ENCODE measurements at regions not wholly inside any gene's neighbourhood (a gene's known extent, or its start where the extent isn't known, plus 50 kb on each side); places are given as distances from the start of the nearest gene placed in this dataset.
"Not testable (repeated sequence)": the region's sequence is repeated elsewhere in the genome, so short reads cannot be mapped to it uniquely, and the experiment has no call there.

DNA sequence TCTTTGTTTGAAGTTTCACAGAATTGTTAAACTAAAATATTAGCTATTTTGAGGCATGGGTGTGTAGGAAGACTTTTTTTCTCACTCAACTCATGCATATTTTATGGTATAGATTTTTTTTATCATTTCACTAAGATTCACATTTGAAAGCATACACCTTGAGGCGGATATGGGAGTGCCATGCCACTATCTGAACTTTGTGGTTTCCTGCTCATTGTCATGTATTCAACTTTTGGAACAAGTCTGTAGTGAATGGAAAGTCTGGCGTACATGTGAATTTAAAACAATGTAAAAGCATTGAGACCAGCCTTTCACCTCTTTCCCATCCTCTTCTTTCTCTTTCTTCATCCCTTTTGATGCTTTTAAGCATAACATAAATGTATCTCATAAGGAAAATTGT lies 147.9 kb downstream of the TPBG start:
- H3K27me3 Mint-ChIP-seq (ENCODE audit: low read depth in 3 of 3) = peaks cover 0 to 2% (median 0%) of the 10 kb centered on the region in 3 donors
- no peaks in the 10 kb centered on the region for H3K4me1 Mint-ChIP-seq
- no peaks in the 10 kb centered on the region for H3K4me1 ChIP-seq (ENCODE audit: control insufficient read depth in 1 of 2, insufficient read depth in 2 of 2, low read length in 2 of 2)
- TF ChIP-seq, protein P1, sequence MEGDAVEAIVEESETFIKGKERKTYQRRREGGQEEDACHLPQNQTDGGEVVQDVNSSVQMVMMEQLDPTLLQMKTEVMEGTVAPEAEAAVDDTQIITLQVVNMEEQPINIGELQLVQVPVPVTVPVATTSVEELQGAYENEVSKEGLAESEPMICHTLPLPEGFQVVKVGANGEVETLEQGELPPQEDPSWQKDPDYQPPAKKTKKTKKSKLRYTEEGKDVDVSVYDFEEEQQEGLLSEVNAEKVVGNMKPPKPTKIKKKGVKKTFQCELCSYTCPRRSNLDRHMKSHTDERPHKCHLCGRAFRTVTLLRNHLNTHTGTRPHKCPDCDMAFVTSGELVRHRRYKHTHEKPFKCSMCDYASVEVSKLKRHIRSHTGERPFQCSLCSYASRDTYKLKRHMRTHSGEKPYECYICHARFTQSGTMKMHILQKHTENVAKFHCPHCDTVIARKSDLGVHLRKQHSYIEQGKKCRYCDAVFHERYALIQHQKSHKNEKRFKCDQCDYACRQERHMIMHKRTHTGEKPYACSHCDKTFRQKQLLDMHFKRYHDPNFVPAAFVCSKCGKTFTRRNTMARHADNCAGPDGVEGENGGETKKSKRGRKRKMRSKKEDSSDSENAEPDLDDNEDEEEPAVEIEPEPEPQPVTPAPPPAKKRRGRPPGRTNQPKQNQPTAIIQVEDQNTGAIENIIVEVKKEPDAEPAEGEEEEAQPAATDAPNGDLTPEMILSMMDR (IDR thresholded peaks at IDR 0.05) = no peak
- no peak overlapping the region for H2AFZ ChIP-seq (ENCODE audit: insufficient read depth, low read depth, low read length, poor library complexity, severe bottlenecking)
- no peak overlapping the region for H3K9ac ChIP-seq (ENCODE audit: insufficient read depth, low read length, poor library complexity, severe bottlenecking)
- H3K27ac Mint-ChIP-seq = no peak overlapping the region
- peaks cover 0 to 10% of the 10 kb centered on the region in 2 donors for H3K9me3 ChIP-seq (replicated peaks in 1 of 2; ENCODE audit: control insufficient read depth in 1 of 2, insufficient read depth in 1 of 2, low read length in 2 of 2)
- H3K36me3 Mint-ChIP-seq = no peaks in the 10 kb centered on the region
- no peaks in the 10 kb centered on the region for H3K36me3 ChIP-seq (replicated peaks in 1 of 2; ENCODE audit: control insufficient read depth in 1 of 2, insufficient read depth in 2 of 2, low read length in 2 of 2)
- no peak overlapping the region for H3K27ac ChIP-seq (ENCODE audit: low read depth in 1 of 2, low read length in 2 of 2)
- peaks cover 8 to 14% (median 9%) of the 10 kb centered on the region in 7 donors for H3K9me3 Mint-ChIP-seq
- H4K20me1 ChIP-seq (ENCODE audit: insufficient read depth, low read length) = no peaks in the 10 kb centered on the region
- no peak overlapping the region for H3K4me3 Mint-ChIP-seq
- H3K79me2 ChIP-seq (ENCODE audit: insufficient read depth, low read length) = no peaks in the 10 kb centered on the region
- intact Hi-C loops (cut with micrococcal nuclease) = no loop called here
- no peak for DNase-seq
- no peak overlapping the region for H3K4me3 ChIP-seq (replicated peaks in 1 of 3; ENCODE audit: low read depth in 2 of 3, low read length in 3 of 3)
- H3K4me2 ChIP-seq (replicated peaks; ENCODE audit: extremely low read depth, low read length, poor library complexity, severe bottlenecking) = no peak overlapping the region
- no peaks in the 10 kb centered on the region for H3K27me3 ChIP-seq (ENCODE audit: control insufficient read depth in 2 of 2, insufficient read depth in 2 of 2, low read length in 2 of 2)
- WGBS (ENCODE audit: insufficient coverage) = no CpG with 5 or more reads among the region's 2 CpGs

DNA sequence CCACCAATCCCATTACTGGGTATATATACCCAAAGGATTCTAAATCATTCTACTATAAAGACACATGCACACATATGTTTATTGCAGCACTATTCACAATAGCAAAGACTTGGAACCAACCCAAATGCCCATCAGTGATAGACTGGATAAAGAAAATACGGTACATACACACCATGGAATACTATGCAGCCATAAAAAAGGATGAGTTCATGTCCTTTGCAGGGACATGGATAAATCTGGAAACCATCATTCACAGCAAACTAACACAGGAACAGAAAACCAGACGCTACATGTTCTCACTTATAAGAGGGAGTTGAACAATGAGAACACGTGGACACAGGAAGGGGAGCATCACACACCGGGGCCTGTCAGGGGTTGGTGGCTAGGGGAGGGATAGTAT lies 154.3 kb downstream of the TPBG start:
- H2AFZ ChIP-seq (ENCODE audit: insufficient read depth, low read depth, low read length, poor library complexity, severe bottlenecking); H3K4me3 ChIP-seq (replicated peaks in 1 of 3; ENCODE audit: low read depth in 2 of 3, low read length in 3 of 3); H3K27me3 ChIP-seq (ENCODE audit: control insufficient read depth in 2 of 2, insufficient read depth in 2 of 2, low read length in 2 of 2); H3K27ac ChIP-seq (ENCODE audit: low read depth in 1 of 2, low read length in 2 of 2); DNase-seq; H4K20me1 ChIP-seq (ENCODE audit: insufficient read depth, low read length); H3K79me2 ChIP-seq (ENCODE audit: insufficient read depth, low read length); H3K27me3 Mint-ChIP-seq (ENCODE audit: low read depth in 3 of 3); H3K9me3 ChIP-seq (replicated peaks in 1 of 2; ENCODE audit: control insufficient read depth in 1 of 2, insufficient read depth in 1 of 2, low read length in 2 of 2); H3K36me3 Mint-ChIP-seq; H3K4me3 Mint-ChIP-seq; intact Hi-C loops (cut with micrococcal nuclease); H3K9ac ChIP-seq (ENCODE audit: insufficient read depth, low read length, poor library complexity, severe bottlenecking); H3K36me3 ChIP-seq (replicated peaks in 1 of 2; ENCODE audit: control insufficient read depth in 1 of 2, insufficient read depth in 2 of 2, low read length in 2 of 2); H3K4me2 ChIP-seq (replicated peaks; ENCODE audit: extremely low read depth, low read length, poor library complexity, severe bottlenecking); H3K4me1 Mint-ChIP-seq; H3K27ac Mint-ChIP-seq; H3K4me1 ChIP-seq (ENCODE audit: control insufficient read depth in 1 of 2, insufficient read depth in 2 of 2, low read length in 2 of 2): not testable (repeated sequence)
- H3K9me3 Mint-ChIP-seq = peaks cover 6 to 20% (median 8%) of the 10 kb centered on the region in 7 donors
- 100% methylated on average over 2 of the region's 4 CpGs for WGBS (ENCODE audit: insufficient coverage)
